ENCODE measurements at regions not wholly inside any gene's neighbourhood (a gene's known extent, or its start where the extent isn't known, plus 50 kb on each side); places are given as distances from the start of the nearest gene placed in this dataset.

DNA sequence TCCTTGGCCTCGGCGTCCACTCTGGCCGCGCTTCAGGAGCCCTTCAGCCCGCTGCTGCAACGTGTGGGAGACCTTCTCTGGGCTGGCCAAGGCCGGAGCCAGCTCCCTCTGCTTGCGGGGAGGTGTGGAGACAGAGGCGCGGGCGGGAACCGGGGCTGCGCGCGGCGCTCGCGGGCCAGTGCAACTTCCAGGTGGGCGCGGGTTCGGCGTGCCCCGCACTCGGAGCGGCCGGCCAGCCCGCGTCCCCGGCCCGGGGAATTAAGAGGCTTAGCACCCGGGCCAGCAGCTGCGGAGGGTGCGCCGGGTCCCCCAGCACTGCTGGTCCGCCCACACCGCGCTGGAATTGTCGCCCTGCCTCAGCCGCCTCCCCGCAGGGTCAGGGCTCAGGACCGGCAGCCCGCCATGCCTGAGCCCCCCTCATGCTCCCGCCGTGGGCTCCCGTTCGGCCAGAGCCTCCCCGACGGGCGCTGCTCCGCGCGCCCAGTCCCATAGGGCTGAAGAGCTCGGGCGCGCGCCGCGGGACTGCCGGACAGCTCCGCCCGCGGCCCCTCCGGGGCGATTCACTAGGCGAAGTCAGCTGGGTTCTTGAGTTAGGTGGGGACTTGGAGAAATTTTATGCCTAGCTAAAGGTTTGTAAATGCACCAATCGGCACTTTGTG lies 673.9 kb downstream of the SLC16A7 start:
- H3K4me3 ChIP-seq (replicated peaks; ENCODE audit: insufficient read depth, low read length), result no peak overlapping the region
- TF ChIP-seq, protein P1, sequence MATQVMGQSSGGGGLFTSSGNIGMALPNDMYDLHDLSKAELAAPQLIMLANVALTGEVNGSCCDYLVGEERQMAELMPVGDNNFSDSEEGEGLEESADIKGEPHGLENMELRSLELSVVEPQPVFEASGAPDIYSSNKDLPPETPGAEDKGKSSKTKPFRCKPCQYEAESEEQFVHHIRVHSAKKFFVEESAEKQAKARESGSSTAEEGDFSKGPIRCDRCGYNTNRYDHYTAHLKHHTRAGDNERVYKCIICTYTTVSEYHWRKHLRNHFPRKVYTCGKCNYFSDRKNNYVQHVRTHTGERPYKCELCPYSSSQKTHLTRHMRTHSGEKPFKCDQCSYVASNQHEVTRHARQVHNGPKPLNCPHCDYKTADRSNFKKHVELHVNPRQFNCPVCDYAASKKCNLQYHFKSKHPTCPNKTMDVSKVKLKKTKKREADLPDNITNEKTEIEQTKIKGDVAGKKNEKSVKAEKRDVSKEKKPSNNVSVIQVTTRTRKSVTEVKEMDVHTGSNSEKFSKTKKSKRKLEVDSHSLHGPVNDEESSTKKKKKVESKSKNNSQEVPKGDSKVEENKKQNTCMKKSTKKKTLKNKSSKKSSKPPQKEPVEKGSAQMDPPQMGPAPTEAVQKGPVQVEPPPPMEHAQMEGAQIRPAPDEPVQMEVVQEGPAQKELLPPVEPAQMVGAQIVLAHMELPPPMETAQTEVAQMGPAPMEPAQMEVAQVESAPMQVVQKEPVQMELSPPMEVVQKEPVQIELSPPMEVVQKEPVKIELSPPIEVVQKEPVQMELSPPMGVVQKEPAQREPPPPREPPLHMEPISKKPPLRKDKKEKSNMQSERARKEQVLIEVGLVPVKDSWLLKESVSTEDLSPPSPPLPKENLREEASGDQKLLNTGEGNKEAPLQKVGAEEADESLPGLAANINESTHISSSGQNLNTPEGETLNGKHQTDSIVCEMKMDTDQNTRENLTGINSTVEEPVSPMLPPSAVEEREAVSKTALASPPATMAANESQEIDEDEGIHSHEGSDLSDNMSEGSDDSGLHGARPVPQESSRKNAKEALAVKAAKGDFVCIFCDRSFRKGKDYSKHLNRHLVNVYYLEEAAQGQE (IDR thresholded peaks at IDR 0.05; ENCODE audit: insufficient replicate concordance, low read depth), result no peak
- TF ChIP-seq POLR2AphosphoS5 (IDR thresholded peaks at IDR 0.05; ENCODE audit: low read depth) (no peak), SPI1 (IDR thresholded peaks at IDR 0.05; ENCODE audit: borderline replicate concordance, low read depth) (no peak), GABPA (IDR thresholded peaks at IDR 0.05; ENCODE audit: low read depth) (no peak)
- TF ChIP-seq, protein P2, sequence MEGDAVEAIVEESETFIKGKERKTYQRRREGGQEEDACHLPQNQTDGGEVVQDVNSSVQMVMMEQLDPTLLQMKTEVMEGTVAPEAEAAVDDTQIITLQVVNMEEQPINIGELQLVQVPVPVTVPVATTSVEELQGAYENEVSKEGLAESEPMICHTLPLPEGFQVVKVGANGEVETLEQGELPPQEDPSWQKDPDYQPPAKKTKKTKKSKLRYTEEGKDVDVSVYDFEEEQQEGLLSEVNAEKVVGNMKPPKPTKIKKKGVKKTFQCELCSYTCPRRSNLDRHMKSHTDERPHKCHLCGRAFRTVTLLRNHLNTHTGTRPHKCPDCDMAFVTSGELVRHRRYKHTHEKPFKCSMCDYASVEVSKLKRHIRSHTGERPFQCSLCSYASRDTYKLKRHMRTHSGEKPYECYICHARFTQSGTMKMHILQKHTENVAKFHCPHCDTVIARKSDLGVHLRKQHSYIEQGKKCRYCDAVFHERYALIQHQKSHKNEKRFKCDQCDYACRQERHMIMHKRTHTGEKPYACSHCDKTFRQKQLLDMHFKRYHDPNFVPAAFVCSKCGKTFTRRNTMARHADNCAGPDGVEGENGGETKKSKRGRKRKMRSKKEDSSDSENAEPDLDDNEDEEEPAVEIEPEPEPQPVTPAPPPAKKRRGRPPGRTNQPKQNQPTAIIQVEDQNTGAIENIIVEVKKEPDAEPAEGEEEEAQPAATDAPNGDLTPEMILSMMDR (IDR thresholded peaks at IDR 0.05; ENCODE audit: insufficient read depth, low read length), result no peak
- no peak overlapping the region for H3K27ac ChIP-seq (replicated peaks)
- no peak for DNase-seq (ENCODE audit: low read depth in 1 of 2, low spot score in 1 of 2)
- H3K27me3 ChIP-seq (ENCODE audit: insufficient read depth, poor library complexity, severe bottlenecking), result no peaks in the 10 kb centered on the region

DNA sequence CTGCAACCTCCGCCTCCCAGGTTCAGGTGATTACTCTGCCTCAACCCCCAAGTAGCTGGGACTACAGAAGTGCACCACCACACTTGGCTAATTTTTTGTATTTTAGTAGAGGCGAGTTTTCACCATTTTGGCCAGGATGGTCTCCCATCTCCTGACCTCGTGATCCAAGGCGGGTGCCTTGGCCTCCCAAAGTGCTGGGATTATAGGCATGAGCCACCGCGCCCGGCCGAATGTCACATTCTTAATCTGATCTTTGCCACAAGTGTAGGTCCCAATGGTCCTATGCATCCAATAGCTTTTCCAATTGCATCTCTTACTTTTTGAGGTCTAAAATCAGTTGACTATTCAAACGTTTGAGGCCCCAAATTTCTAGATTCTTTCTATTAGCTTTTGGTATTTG lies 676.0 kb downstream of the SLC16A7 start:
- Histone ChIP-seq H3K4me3 (replicated peaks; ENCODE audit: insufficient read depth, low read length) (no peak overlapping the region), H3K27me3 (ENCODE audit: insufficient read depth, poor library complexity, severe bottlenecking) (no peaks in the 10 kb centered on the region), H3K27ac (replicated peaks) (no peak overlapping the region)
- DNase-seq (ENCODE audit: low read depth in 1 of 2, low spot score in 1 of 2), result no peak
- TF ChIP-seq, protein P2 (IDR thresholded peaks at IDR 0.05; ENCODE audit: insufficient read depth, low read length), result no peak
- TF ChIP-seq GABPA (IDR thresholded peaks at IDR 0.05; ENCODE audit: low read depth) (no peak), POLR2AphosphoS5 (IDR thresholded peaks at IDR 0.05; ENCODE audit: low read depth) (no peak), SPI1 (IDR thresholded peaks at IDR 0.05; ENCODE audit: borderline replicate concordance, low read depth) (no peak)
- TF ChIP-seq, protein P1 (IDR thresholded peaks at IDR 0.05; ENCODE audit: insufficient replicate concordance, low read depth), result no peak

DNA sequence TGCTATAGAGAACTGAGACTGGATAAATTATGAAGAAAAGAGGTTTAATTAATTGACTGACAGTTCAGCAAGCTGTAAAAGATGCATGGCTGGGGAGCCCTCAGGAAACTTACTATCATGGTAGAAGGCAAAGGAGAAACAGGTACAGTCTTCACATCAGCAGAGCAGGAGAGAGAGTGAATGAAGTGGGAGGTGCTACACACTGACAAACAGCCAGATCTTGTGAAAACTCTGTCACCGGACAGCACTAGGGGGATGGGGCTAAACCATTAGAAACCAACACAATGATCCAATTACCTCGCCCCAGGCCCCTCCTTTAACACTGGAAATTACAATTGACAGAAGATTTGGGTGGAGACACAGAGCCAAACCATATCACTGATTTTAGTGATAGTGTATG lies 682.4 kb downstream of the SLC16A7 start:
- H3K4me3 ChIP-seq (replicated peaks; ENCODE audit: insufficient read depth, low read length), result no peak overlapping the region
- no peak for TF ChIP-seq GABPA (IDR thresholded peaks at IDR 0.05; ENCODE audit: low read depth)
- no peak for TF ChIP-seq SPI1 (IDR thresholded peaks at IDR 0.05; ENCODE audit: borderline replicate concordance, low read depth)
- TF ChIP-seq, protein P2 (IDR thresholded peaks at IDR 0.05; ENCODE audit: insufficient read depth, low read length), result no peak
- TF ChIP-seq, protein P1 (IDR thresholded peaks at IDR 0.05; ENCODE audit: insufficient replicate concordance, low read depth), result no peak
- TF ChIP-seq POLR2AphosphoS5 (IDR thresholded peaks at IDR 0.05; ENCODE audit: low read depth), result no peak
- H3K27ac ChIP-seq (replicated peaks), result no peak overlapping the region
- DNase-seq (ENCODE audit: low read depth in 1 of 2, low spot score in 1 of 2), result no peak
- no peaks in the 10 kb centered on the region for H3K27me3 ChIP-seq (ENCODE audit: insufficient read depth, poor library complexity, severe bottlenecking)
